ENCODE measurements at regions not wholly inside any gene's neighbourhood (a gene's known extent, or its start where the extent isn't known, plus 50 kb on each side); places are given as distances from the start of the nearest gene placed in this dataset.

DNA sequence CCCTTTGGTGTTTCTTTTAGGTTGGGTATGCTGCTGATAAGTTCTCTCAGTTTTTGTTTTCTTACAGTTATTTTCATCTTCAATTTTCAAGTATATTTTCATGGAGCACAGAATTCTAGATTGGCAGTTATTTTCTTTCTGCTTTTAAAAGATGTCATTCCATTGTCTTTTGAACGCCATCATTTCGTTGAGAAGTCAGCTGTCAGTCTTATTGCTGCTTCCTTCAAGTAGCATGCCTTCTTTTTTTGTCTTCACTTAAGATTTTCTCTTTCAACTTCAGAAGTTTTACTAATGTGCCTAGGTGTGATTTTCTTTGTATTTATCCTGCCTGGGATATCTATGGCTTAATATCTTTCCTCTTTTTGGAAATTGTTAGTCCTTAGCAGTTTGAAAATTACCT is 262.2 kb upstream of the PMFBP1 start:
- no peak overlapping the region for H3K4me3 ChIP-seq (ENCODE audit: extremely low read depth, insufficient read depth, low read length, poor library complexity, severe bottlenecking)
- H3K36me3 ChIP-seq (ENCODE audit: control insufficient read depth, insufficient read depth, low read length), result no peaks in the 10 kb centered on the region
- no peaks in the 10 kb centered on the region for H3K4me1 ChIP-seq (ENCODE audit: control insufficient read depth, insufficient read depth, low read length, poor library complexity, severe bottlenecking)
- H3K27ac ChIP-seq (ENCODE audit: low read depth, low read length, severe bottlenecking), result no peak overlapping the region
- H3K9me3 ChIP-seq (ENCODE audit: control insufficient read depth, low read length), result peaks cover 12% of the 10 kb centered on the region
- 86% methylated on average over 2 of the region's 2 CpGs; no CpG with 5 or more reads in 1 of the 2 experiments for WGBS, 2 experiments (ENCODE audit: insufficient coverage in 2 of 2)

DNA sequence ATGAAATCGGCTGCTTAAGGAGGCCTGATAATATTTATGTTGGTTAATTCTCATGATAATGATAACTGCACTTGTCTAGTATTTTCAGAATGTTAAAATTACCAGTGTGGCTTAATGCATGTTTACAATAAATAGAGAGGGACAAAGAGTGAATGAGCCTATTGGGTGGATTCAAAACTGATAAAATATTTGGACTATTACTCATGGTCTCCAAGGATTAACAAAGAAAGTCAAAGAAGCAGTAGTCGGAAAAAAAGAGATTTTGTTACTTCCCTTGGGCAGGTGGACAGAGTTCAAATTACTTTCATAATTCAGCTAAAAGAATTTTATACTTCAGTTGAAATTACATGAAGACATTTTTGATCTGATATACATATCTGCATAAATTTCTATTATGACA is 258.2 kb upstream of the PMFBP1 start:
- Histone ChIP-seq H3K9me3 (ENCODE audit: control insufficient read depth, low read length) (peaks cover 12% of the 10 kb centered on the region), H3K36me3 (ENCODE audit: control insufficient read depth, insufficient read depth, low read length) (no peaks in the 10 kb centered on the region), H3K27ac (ENCODE audit: low read depth, low read length, severe bottlenecking) (no peak overlapping the region), H3K4me3 (ENCODE audit: extremely low read depth, insufficient read depth, low read length, poor library complexity, severe bottlenecking) (no peak overlapping the region), H3K4me1 (ENCODE audit: control insufficient read depth, insufficient read depth, low read length, poor library complexity, severe bottlenecking) (no peaks in the 10 kb centered on the region)
- WGBS, 2 experiments (ENCODE audit: insufficient coverage in 2 of 2), result 86% methylated on average over 1 of the region's 2 CpGs; no CpG with 5 or more reads in 1 of the 2 experiments

DNA sequence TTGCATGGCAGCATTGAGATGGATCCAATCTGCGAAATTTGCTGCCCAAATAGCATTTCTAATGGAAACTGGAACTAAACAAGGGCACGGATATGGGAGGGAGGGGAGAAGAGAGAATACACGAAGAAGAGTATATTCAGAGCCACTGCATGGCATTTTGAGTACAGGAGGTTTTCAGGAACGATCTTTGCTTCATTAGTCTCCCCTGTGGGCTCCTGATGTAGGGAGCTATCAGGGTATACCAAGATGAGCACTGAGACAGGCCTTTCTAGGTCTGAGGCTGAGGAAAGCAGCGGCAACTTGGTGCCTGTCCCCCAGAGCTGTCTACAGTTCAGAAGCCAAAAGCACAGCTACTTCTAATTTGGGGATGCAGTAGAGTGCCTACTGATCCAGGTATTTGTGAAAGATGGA is 257.7 kb upstream of the PMFBP1 start:
- H3K4me3 ChIP-seq (ENCODE audit: extremely low read depth, insufficient read depth, low read length, poor library complexity, severe bottlenecking), result no peak overlapping the region
- no peaks in the 10 kb centered on the region for H3K4me1 ChIP-seq (ENCODE audit: control insufficient read depth, insufficient read depth, low read length, poor library complexity, severe bottlenecking)
- 89 to 90% methylated on average over 4 to 5 of the region's 5 CpGs for WGBS, 2 experiments (ENCODE audit: insufficient coverage in 2 of 2)
- H3K36me3 ChIP-seq (ENCODE audit: control insufficient read depth, insufficient read depth, low read length), result no peaks in the 10 kb centered on the region
- peaks cover 7% of the 10 kb centered on the region for H3K9me3 ChIP-seq (ENCODE audit: control insufficient read depth, low read length)
- no peak overlapping the region for H3K27ac ChIP-seq (ENCODE audit: low read depth, low read length, severe bottlenecking)

DNA sequence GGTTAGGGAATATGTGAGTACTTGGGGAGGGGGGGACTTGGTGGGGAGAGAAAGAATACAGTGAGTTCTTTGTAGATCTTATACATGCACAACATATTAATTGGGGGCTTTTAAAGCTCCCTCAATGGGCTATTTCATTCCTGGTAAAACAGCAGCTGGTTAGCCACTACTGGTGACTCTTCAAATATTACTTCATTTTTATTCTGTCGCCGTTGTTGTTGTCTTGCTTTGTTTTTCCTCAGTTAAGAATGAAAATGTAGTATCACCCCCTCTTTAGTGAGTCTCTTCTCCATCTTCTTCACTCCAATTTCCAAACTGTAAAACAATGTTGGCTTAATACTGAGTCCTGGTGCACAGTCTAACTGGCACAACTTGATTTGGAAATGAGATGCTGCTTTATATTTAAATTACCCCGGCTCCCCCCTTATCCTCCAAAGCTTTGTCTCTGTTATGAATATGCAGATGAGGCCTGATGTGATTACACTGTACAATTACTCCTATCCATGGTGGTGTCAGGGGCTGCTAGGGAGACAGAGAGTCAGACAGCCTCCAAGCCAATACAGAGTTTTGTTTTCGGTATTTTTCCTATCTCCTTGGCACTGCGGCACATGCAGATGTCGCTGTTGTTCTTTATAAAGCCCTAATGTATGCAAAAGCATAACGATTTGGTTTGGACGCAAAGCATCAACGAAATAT is 256.9 kb upstream of the PMFBP1 start:
- peaks cover 1% of the 10 kb centered on the region for H3K9me3 ChIP-seq (ENCODE audit: control insufficient read depth, low read length)
- no peak overlapping the region for H3K4me3 ChIP-seq (ENCODE audit: extremely low read depth, insufficient read depth, low read length, poor library complexity, severe bottlenecking)
- H3K4me1 ChIP-seq (ENCODE audit: control insufficient read depth, insufficient read depth, low read length, poor library complexity, severe bottlenecking), result no peaks in the 10 kb centered on the region
- no peak overlapping the region for H3K27ac ChIP-seq (ENCODE audit: low read depth, low read length, severe bottlenecking)
- H3K36me3 ChIP-seq (ENCODE audit: control insufficient read depth, insufficient read depth, low read length), result no peaks in the 10 kb centered on the region
- 100% methylated on average over 3 to 4 of the region's 9 CpGs for WGBS, 2 experiments (ENCODE audit: insufficient coverage in 2 of 2)

DNA sequence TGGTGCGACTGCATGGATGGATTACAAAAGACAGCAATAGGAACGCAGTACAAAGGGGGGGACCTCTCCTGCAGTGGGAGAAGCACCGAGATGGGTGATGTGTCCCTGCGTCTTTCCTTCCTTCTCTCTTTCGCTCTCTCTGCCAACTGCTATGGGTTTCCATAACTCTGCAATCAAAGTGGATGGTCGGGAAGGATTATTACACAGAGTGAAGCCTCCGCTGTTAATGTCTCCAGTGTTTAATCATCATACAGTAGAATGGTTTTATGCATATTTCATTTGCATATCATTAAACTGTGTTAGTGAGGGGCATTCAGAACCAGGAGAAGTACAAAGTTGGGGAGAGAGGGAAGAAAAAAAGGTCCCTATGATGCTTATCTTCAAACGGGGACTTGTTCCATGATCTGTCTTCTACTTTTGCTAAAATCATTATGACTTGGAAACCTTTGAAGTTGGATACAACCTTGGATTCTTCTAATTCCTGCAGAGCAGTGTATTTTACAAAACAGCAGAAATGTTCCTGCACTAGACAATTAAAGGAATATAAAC is 255.9 kb upstream of the PMFBP1 start:
- WGBS, 2 experiments (ENCODE audit: insufficient coverage in 2 of 2), result 85 to 94% methylated on average over 5 of the region's 8 CpGs
- no peaks in the 10 kb centered on the region for H3K4me1 ChIP-seq (ENCODE audit: control insufficient read depth, insufficient read depth, low read length, poor library complexity, severe bottlenecking)
- H3K9me3 ChIP-seq (ENCODE audit: control insufficient read depth, low read length), result no peaks in the 10 kb centered on the region
- H3K27ac ChIP-seq (ENCODE audit: low read depth, low read length, severe bottlenecking), result no peak overlapping the region
- H3K4me3 ChIP-seq (ENCODE audit: extremely low read depth, insufficient read depth, low read length, poor library complexity, severe bottlenecking), result no peak overlapping the region
- H3K36me3 ChIP-seq (ENCODE audit: control insufficient read depth, insufficient read depth, low read length), result no peaks in the 10 kb centered on the region

DNA sequence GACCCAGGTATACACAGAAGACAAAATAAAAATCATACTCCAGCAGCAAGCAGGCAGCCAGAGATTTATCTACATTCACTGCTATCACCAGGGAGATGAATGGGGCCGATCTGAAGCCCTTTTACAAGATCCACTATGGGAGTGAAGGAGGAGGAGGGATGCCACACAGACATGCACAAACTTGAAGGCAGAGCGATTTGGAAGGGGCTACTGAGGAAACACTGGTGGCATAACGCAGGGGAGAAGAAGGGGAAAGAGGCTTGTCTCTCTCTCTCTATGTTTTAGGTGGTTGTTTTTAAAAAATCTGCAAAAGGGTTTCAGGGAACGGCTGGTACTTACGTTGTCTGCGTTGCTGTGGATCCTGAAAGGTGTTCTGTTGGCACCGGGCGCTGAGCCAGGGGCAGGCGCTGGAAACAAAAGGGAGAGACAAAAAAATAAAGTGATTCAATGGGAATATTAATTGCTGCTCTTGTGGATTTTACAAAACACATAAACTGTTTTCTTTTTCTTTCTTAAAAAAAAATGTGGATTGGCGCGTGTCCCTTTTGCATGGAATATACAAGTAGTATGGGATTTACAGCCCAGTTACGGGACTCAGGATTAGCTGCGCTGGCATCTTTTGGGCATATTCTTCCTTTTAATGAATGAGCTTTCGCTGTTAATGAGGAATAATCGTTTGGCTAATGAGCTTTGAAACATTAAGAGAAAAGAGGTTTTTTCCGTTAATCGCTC is 255.3 kb upstream of the PMFBP1 start:
- no peaks in the 10 kb centered on the region for H3K4me1 ChIP-seq (ENCODE audit: control insufficient read depth, insufficient read depth, low read length, poor library complexity, severe bottlenecking)
- no peak overlapping the region for H3K27ac ChIP-seq (ENCODE audit: low read depth, low read length, severe bottlenecking)
- WGBS, 2 experiments (ENCODE audit: insufficient coverage in 2 of 2), result 92 to 95% methylated on average over 14 of the region's 17 CpGs
- no peaks in the 10 kb centered on the region for H3K36me3 ChIP-seq (ENCODE audit: control insufficient read depth, insufficient read depth, low read length)
- H3K9me3 ChIP-seq (ENCODE audit: control insufficient read depth, low read length), result no peaks in the 10 kb centered on the region
- H3K4me3 ChIP-seq (ENCODE audit: extremely low read depth, insufficient read depth, low read length, poor library complexity, severe bottlenecking), result no peak overlapping the region

DNA sequence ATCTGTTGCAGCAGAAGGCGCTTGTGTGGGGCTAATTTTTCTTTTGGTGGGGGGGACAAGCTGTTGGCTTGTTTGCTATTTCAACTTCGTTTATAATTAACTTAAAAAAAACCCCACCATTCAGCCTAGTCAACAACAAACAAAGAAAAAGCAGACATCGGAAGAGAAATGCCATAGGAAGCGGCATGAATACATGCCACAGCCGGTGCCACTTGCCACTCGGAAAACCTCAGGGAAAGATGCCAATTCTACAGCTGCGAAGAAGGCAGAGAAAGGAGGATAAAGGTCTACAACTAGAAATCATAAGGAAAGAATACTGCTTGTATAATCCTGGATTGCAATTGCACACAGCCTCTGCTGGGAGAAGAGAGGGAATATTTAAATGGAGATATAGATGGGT is 254.4 kb upstream of the PMFBP1 start:
- no peak overlapping the region for H3K4me3 ChIP-seq (ENCODE audit: extremely low read depth, insufficient read depth, low read length, poor library complexity, severe bottlenecking)
- H3K9me3 ChIP-seq (ENCODE audit: control insufficient read depth, low read length), result no peaks in the 10 kb centered on the region
- no peaks in the 10 kb centered on the region for H3K36me3 ChIP-seq (ENCODE audit: control insufficient read depth, insufficient read depth, low read length)
- H3K27ac ChIP-seq (ENCODE audit: low read depth, low read length, severe bottlenecking), result no peak overlapping the region
- WGBS, 2 experiments (ENCODE audit: insufficient coverage in 2 of 2), result 100% methylated on average over 5 of the region's 7 CpGs
- no peaks in the 10 kb centered on the region for H3K4me1 ChIP-seq (ENCODE audit: control insufficient read depth, insufficient read depth, low read length, poor library complexity, severe bottlenecking)

DNA sequence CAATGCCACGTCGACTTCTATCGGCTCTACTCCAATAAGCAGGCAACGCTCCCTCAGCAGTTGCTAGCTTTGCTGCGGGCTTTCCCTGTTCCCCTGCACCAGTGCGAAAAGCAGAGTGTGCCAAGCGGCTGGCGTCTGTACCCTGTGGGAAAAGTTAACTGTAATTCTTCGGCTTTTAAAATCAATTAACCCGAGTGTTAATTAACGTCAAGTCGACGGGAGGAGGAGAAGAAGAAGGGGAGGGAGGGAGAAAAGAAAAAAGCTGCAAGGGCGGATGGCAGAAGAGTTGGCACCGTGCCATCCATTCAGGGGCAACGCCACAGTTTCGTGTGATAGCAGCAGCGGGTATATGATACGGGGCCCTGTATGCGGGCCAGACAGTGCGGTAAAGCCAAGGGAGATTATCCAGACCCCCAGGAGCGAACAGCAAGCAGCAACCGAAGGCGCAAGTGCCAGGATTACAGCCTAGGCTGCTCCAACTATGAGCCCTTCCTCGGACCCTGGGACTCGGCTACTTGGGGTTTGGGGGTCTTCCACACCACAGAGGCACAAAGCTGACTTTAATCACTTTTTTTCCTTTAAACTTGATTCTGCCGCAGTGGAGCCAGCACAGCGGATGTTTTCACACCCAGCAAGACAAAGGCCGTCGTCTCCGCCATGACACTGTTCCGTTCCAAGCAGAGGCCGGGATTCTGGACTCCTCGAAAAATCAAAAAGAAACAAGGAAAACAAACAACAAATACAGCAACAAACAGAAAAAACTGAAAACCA is 253.8 kb upstream of the PMFBP1 start:
- Histone ChIP-seq H3K36me3 (ENCODE audit: control insufficient read depth, insufficient read depth, low read length) (no peaks in the 10 kb centered on the region), H3K4me1 (ENCODE audit: control insufficient read depth, insufficient read depth, low read length, poor library complexity, severe bottlenecking) (no peaks in the 10 kb centered on the region), H3K27ac (ENCODE audit: low read depth, low read length, severe bottlenecking) (no peak overlapping the region), H3K4me3 (ENCODE audit: extremely low read depth, insufficient read depth, low read length, poor library complexity, severe bottlenecking) (no peak overlapping the region), H3K9me3 (ENCODE audit: control insufficient read depth, low read length) (no peaks in the 10 kb centered on the region)
- WGBS, 2 experiments (ENCODE audit: insufficient coverage in 2 of 2), result 97 to 99% methylated on average over 31 to 32 of the region's 34 CpGs

DNA sequence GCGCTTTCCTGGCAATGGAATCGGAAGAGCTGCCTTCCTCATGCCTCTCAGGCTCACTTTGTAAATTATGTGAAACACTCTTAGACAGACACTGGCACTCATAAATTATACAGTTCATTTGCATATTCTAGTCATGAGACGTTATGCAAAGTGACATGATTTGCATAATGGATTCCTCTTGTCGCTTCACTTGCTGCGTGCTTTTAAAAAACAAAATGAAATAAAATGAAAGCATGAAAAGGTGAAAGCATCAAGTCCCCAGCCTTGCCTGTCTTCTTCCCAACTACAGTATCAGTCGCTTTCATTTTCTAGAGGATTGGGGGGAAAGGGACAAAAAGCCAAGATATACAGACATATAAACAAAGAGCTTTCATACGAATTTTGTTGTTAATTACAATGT is 252.8 kb upstream of the PMFBP1 start:
- Histone ChIP-seq H3K9me3 (ENCODE audit: control insufficient read depth, low read length) (no peaks in the 10 kb centered on the region), H3K36me3 (ENCODE audit: control insufficient read depth, insufficient read depth, low read length) (no peaks in the 10 kb centered on the region), H3K4me1 (ENCODE audit: control insufficient read depth, insufficient read depth, low read length, poor library complexity, severe bottlenecking) (no peaks in the 10 kb centered on the region), H3K4me3 (ENCODE audit: extremely low read depth, insufficient read depth, low read length, poor library complexity, severe bottlenecking) (no peak overlapping the region), H3K27ac (ENCODE audit: low read depth, low read length, severe bottlenecking) (no peak overlapping the region)
- 72% methylated on average over 5 of the region's 7 CpGs; no CpG with 5 or more reads in 1 of the 2 experiments for WGBS, 2 experiments (ENCODE audit: insufficient coverage in 2 of 2)

DNA sequence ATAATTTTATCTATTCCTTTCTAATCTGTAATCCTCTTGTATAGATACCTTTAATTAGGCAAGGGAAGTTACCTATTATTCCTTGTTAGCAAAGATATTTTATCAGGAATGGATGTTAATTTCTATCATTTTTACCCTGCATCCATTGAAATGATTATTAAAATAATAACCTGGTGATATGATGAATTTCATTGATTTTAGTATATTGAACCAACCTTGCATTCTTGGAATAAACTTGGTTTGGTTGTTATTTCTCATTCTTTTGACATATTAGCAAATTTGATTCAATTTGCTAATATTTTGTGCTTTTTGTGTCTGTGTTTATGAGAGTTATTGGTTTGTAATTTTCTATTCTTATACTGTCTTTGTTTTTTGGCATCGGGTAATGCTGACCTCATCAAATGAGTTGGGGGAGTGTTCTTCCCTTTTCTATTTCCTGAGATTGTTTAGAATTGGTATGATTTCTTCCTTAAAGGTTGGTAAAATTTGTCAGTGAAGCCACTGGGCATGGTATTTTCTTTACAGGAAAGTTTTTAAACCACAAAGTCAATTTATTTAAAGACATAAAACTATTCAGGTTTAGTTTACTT is 250.4 kb upstream of the PMFBP1 start:
- H3K36me3 ChIP-seq (ENCODE audit: control insufficient read depth, insufficient read depth, low read length), result no peaks in the 10 kb centered on the region
- 100% methylated on average over 1 of the region's 1 CpG; no CpG with 5 or more reads in 1 of the 2 experiments for WGBS, 2 experiments (ENCODE audit: insufficient coverage in 2 of 2)
- H3K27ac ChIP-seq (ENCODE audit: low read depth, low read length, severe bottlenecking), result no peak overlapping the region
- H3K9me3 ChIP-seq (ENCODE audit: control insufficient read depth, low read length), result no peaks in the 10 kb centered on the region
- no peak overlapping the region for H3K4me3 ChIP-seq (ENCODE audit: extremely low read depth, insufficient read depth, low read length, poor library complexity, severe bottlenecking)
- H3K4me1 ChIP-seq (ENCODE audit: control insufficient read depth, insufficient read depth, low read length, poor library complexity, severe bottlenecking), result no peaks in the 10 kb centered on the region
